ENCODE measurements at regions not wholly inside any gene's neighbourhood (a gene's known extent, or its start where the extent isn't known, plus 50 kb on each side); places are given as distances from the start of the nearest gene placed in this dataset.

- intact Hi-C loops (cut with DNase I), result no loop called here
- no peaks in the 10 kb centered on the region for H3K36me3 ChIP-seq (ENCODE audit: control insufficient read depth in 2 of 3, insufficient read depth in 3 of 3, low read length in 3 of 3)
- no peaks in the 10 kb centered on the region for H3K4me1 ChIP-seq (ENCODE audit: control insufficient read depth in 2 of 3, insufficient read depth in 2 of 3, low read depth in 1 of 3, low read length in 3 of 3)
- no peak overlapping the region for H3K4me3 ChIP-seq (ENCODE audit: low read length in 3 of 3)
- no peak for FAIRE-seq
- DNase-seq, result no peak
- H3K27ac ChIP-seq (ENCODE audit: low read depth in 2 of 2, low read length in 2 of 2), result no peak overlapping the region
- TF ChIP-seq, protein P1, sequence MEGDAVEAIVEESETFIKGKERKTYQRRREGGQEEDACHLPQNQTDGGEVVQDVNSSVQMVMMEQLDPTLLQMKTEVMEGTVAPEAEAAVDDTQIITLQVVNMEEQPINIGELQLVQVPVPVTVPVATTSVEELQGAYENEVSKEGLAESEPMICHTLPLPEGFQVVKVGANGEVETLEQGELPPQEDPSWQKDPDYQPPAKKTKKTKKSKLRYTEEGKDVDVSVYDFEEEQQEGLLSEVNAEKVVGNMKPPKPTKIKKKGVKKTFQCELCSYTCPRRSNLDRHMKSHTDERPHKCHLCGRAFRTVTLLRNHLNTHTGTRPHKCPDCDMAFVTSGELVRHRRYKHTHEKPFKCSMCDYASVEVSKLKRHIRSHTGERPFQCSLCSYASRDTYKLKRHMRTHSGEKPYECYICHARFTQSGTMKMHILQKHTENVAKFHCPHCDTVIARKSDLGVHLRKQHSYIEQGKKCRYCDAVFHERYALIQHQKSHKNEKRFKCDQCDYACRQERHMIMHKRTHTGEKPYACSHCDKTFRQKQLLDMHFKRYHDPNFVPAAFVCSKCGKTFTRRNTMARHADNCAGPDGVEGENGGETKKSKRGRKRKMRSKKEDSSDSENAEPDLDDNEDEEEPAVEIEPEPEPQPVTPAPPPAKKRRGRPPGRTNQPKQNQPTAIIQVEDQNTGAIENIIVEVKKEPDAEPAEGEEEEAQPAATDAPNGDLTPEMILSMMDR (IDR thresholded peaks at IDR 0.05; ENCODE audit: borderline replicate concordance, extremely low read depth, insufficient read depth), result no peak
- no peak overlapping the region for H3K9ac ChIP-seq (ENCODE audit: low read length in 3 of 3)
- no peaks in the 10 kb centered on the region for H3K27me3 ChIP-seq (ENCODE audit: control insufficient read depth, insufficient read depth, low read length)
- no peaks in the 10 kb centered on the region for H3K9me3 ChIP-seq (ENCODE audit: control insufficient read depth in 2 of 3, insufficient read depth in 1 of 3, low read length in 3 of 3)
Observed at GRCh38 chr7:13231216-13231615, 543.8 kb downstream of the ARL4A start.

DNA sequence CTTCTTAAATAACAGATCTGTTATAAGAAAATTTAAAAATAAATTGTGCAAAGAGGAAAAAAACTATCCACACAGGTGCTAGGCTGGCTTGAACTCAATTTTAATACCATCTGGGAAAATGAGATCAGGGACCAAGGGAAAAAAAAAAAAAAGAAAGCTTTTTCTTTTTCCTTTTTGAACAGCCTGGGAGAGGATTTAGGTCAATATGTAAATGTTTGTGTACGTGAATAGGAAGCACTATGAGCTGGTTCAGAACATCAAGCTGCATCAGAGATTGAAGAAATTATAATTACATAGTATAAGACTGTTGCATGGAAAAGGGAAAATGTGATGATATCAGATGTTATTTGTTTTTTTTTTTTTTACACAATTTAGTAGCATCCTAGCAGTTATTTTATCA lies 548.0 kb downstream of the ARL4A start:
- FAIRE-seq, result no peak
- H3K9ac ChIP-seq (ENCODE audit: low read length in 3 of 3), result no peak overlapping the region
- TF ChIP-seq, protein P1 (IDR thresholded peaks at IDR 0.05; ENCODE audit: borderline replicate concordance, extremely low read depth, insufficient read depth), result no peak
- no peaks in the 10 kb centered on the region for H3K4me1 ChIP-seq (ENCODE audit: control insufficient read depth in 2 of 3, insufficient read depth in 2 of 3, low read depth in 1 of 3, low read length in 3 of 3)
- DNase-seq, result no peak
- H3K36me3 ChIP-seq (ENCODE audit: control insufficient read depth in 2 of 3, insufficient read depth in 3 of 3, low read length in 3 of 3), result no peaks in the 10 kb centered on the region
- H3K4me3 ChIP-seq (ENCODE audit: low read length in 3 of 3), result no peak overlapping the region
- no peaks in the 10 kb centered on the region for H3K9me3 ChIP-seq (ENCODE audit: control insufficient read depth in 2 of 3, insufficient read depth in 1 of 3, low read length in 3 of 3)
- intact Hi-C loops (cut with DNase I), result no loop called here
- H3K27ac ChIP-seq (ENCODE audit: low read depth in 2 of 2, low read length in 2 of 2), result no peak overlapping the region
- no peaks in the 10 kb centered on the region for H3K27me3 ChIP-seq (ENCODE audit: control insufficient read depth, insufficient read depth, low read length)

DNA sequence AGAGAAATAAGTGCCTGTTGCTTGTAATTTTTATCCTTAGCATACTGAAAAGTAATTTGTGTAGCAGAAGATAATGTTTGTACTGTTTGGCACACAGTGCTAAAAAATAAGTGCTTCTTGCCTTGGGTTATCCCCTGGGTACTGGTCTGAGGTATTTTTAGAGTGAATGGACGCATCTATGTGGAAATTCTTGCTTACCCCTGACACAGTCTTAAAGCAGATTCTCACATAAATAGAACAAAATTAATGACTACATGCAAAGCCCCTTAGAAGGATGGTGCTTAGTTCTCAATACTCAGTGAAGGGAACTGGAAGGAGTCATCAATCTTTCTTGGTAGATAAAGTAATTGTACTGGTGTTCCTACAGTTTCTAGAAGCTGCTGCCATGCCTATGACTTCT lies 548.6 kb downstream of the ARL4A start:
- no peaks in the 10 kb centered on the region for H3K36me3 ChIP-seq (ENCODE audit: control insufficient read depth in 2 of 3, insufficient read depth in 3 of 3, low read length in 3 of 3)
- no peak overlapping the region for H3K9ac ChIP-seq (ENCODE audit: low read length in 3 of 3)
- H3K4me3 ChIP-seq (ENCODE audit: low read length in 3 of 3), result no peak overlapping the region
- no peak overlapping the region for H3K27ac ChIP-seq (ENCODE audit: low read depth in 2 of 2, low read length in 2 of 2)
- no peak for DNase-seq
- no peaks in the 10 kb centered on the region for H3K9me3 ChIP-seq (ENCODE audit: control insufficient read depth in 2 of 3, insufficient read depth in 1 of 3, low read length in 3 of 3)
- no peak for FAIRE-seq
- H3K4me1 ChIP-seq (ENCODE audit: control insufficient read depth in 2 of 3, insufficient read depth in 2 of 3, low read depth in 1 of 3, low read length in 3 of 3), result no peaks in the 10 kb centered on the region
- no peaks in the 10 kb centered on the region for H3K27me3 ChIP-seq (ENCODE audit: control insufficient read depth, insufficient read depth, low read length)
- intact Hi-C loops (cut with DNase I), result no loop called here
- TF ChIP-seq, protein P1 (IDR thresholded peaks at IDR 0.05; ENCODE audit: borderline replicate concordance, extremely low read depth, insufficient read depth), result no peak

DNA sequence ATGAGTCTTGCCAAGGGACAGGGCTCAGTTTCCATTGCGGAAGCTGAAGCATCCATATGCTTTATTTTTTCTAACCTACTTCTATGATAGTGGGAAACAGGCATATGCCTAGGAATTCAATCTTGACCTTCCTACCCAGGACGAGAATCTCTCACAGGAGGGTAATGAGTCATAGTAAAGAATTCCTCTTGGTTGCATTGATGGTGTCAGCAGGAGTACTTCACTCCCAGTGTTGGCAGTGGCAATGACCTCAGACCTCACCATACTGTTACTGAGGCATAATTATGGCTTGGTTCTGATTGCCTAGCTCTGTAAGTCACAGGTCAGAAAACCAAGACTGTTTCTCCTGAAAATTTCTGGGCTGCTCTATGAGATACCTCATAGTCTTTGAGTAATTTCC lies 552.9 kb downstream of the ARL4A start:
- FAIRE-seq, result no peak
- H3K9me3 ChIP-seq (ENCODE audit: control insufficient read depth in 2 of 3, insufficient read depth in 1 of 3, low read length in 3 of 3), result no peaks in the 10 kb centered on the region
- no peaks in the 10 kb centered on the region for H3K4me1 ChIP-seq (ENCODE audit: control insufficient read depth in 2 of 3, insufficient read depth in 2 of 3, low read depth in 1 of 3, low read length in 3 of 3)
- intact Hi-C loops (cut with DNase I), result no loop called here
- no peak overlapping the region for H3K9ac ChIP-seq (ENCODE audit: low read length in 3 of 3)
- DNase-seq, result no peak
- TF ChIP-seq, protein P1 (IDR thresholded peaks at IDR 0.05; ENCODE audit: borderline replicate concordance, extremely low read depth, insufficient read depth), result no peak
- H3K27ac ChIP-seq (ENCODE audit: low read depth in 2 of 2, low read length in 2 of 2), result no peak overlapping the region
- no peaks in the 10 kb centered on the region for H3K36me3 ChIP-seq (ENCODE audit: control insufficient read depth in 2 of 3, insufficient read depth in 3 of 3, low read length in 3 of 3)
- no peaks in the 10 kb centered on the region for H3K27me3 ChIP-seq (ENCODE audit: control insufficient read depth, insufficient read depth, low read length)
- no peak overlapping the region for H3K4me3 ChIP-seq (ENCODE audit: low read length in 3 of 3)
